Motor neuron (in vitro differentiated cells): ENCODE measurements at regions not wholly inside any gene's neighbourhood (a gene's known extent, or its start where the extent isn't known, plus 50 kb on each side); places are given as distances from the start of the nearest gene placed in this dataset.
A peak's percentile ranks its signal among the peaks of the same experiment; 100 is the strongest.
"Not testable (repeated sequence)": the region's sequence is repeated elsewhere in the genome, so short reads cannot be mapped to it uniquely, and the experiment has no call there.

Experiments
- ATAC-seq, 8 experiments: fragments of 200-7000 bp; cut with Tn5 transposase; replicated peaks in 6 of 8; 2 replicates each; pipeline ENCODE4 v1.8.0; 2021; ENCODE audit warnings: mild to moderate bottlenecking in 8 of 8, moderate library complexity in 8 of 8
- H3K27ac ChIP-seq, 2 donors: fragments of 250-450 bp; sonication (Bioruptor Pico); 2 replicates each; pipeline ENCODE4 v1.9.0; 2021; ENCODE audit warnings: antibody characterized with exemption in 2 of 2, mild to moderate bottlenecking in 2 of 2, moderate library complexity in 1 of 2
- H3K4me1 ChIP-seq, 2 donors: fragments of 250-450 bp; sonication (Bioruptor Pico); replicated peaks in 1 of 2; 2 replicates each; pipeline ENCODE4 v1.6.1; 2021; ENCODE audit warnings: antibody characterized with exemption in 2 of 2, mild to moderate bottlenecking in 2 of 2, moderate library complexity in 1 of 2
- H3K4me3 ChIP-seq, 5 donors: fragments of 250-450 bp; sonication (Bioruptor Pico); 2 replicates each; pipeline ENCODE4 v1.9.0; 2021; ENCODE audit warnings: antibody characterized with exemption in 5 of 5, mild to moderate bottlenecking in 5 of 5, moderate library complexity in 4 of 5
- WGBS, 10 experiments: fragments of 450-650 bp; shearing (Covaris generic); methylation state at CpG; one replicate each; pipeline ENCODE4 v1.0.0; 2022; 5-methylcytosine and 5-hydroxymethylcytosine counted together
- in situ Hi-C, 9 experiments: fragments of 400-800 bp; cut with MboI; loops; one replicate each; pipeline ENCODE4 v1.15.0; 2021; ENCODE audit warnings: low sequenced_read_pairs in 9 of 9, low pct_unique_long_range_greater_than_20kb in 2 of 9; ENCODE audit not compliant: unreplicated experiment in 9 of 9

- Histone ChIP-seq H3K4me1 (peaks cover 16 to 21% of the 10 kb centered on the region in 2 donors), H3K27ac (peak overlapping the region; percentile 35 to 70), H3K4me3 (no peak overlapping the region)
- 20 to 92% (median 58%) methylated on average over 1 to 4 of the region's 7 CpGs; no CpG with 5 or more reads in 3 of the 10 experiments for WGBS, 10 experiments
- ATAC-seq: peak in 5 of 8 experiments; percentile 36 to 52 (median 45)
- in situ Hi-C loops: loop anchor here in 3 of 9 experiments (10.0 to 25.0 kb wide), 4 partner anchors 106 to 531 kb away; partner anchors contain the start of gene MFGE8 (in 1 of the 3)
Measured at GRCh38 chr15:89018207-89018606, 70.0 kb upstream of the ABHD2 start.

- 0 to 100% (median 80%) methylated on average over 1 to 2 of the region's 3 CpGs; no CpG with 5 or more reads in 3 of the 10 experiments for WGBS, 10 experiments
- in situ Hi-C loops: loop anchor here in 3 of 9 experiments (10.0 to 25.0 kb wide), 4 partner anchors 107 to 532 kb away; partner anchors contain the start of gene MFGE8 (in 1 of the 3)
- peaks cover 16 to 21% of the 10 kb centered on the region in 2 donors for H3K4me1 ChIP-seq
- no peak for ATAC-seq
- no peak overlapping the region for H3K27ac ChIP-seq
- no peak overlapping the region for H3K4me3 ChIP-seq
Measured at GRCh38 chr15:89019436-89019835, 68.8 kb upstream of the ABHD2 start.

- in situ Hi-C loops: loop anchor here in 3 of 9 experiments (25.0 kb wide), 3 partner anchors 109 to 534 kb away; partner anchors contain the start of gene MFGE8 (in 1 of the 3)
- Histone ChIP-seq H3K27ac (no peak overlapping the region), H3K4me1 (peaks cover 15 to 20% of the 10 kb centered on the region in 2 donors), H3K4me3 (no peak overlapping the region)
- ATAC-seq: no peak
- 0 to 100% (median 61%) methylated on average over 1 to 2 of the region's 2 CpGs; no CpG with 5 or more reads in 3 of the 10 experiments for WGBS, 10 experiments
Measured at GRCh38 chr15:89021224-89021623, 67.0 kb upstream of the ABHD2 start.

- WGBS, 10 experiments: 17 to 100% (median 70%) methylated on average over 1 to 4 of the region's 8 CpGs; no CpG with 5 or more reads in 5 of the 10 experiments
- not testable (repeated sequence) for H3K4me3 ChIP-seq, ATAC-seq, H3K27ac ChIP-seq
- in situ Hi-C loops: loop anchor here in 3 of 9 experiments (25.0 kb wide), 3 partner anchors 110 to 535 kb away; partner anchors contain the start of gene MFGE8 (in 1 of the 3)
- peaks cover 9 to 14% of the 10 kb centered on the region in 2 donors for H3K4me1 ChIP-seq
Measured at GRCh38 chr15:89021886-89022285, 66.4 kb upstream of the ABHD2 start.

- ATAC-seq: no peak
- Histone ChIP-seq H3K4me3 (no peak overlapping the region), H3K4me1 (peaks cover 0 to under 1% of the 10 kb centered on the region in 2 donors), H3K27ac (no peak overlapping the region)
- in situ Hi-C loops: loop anchor here in 3 of 9 experiments (25.0 kb wide), 3 partner anchors 111 to 536 kb away; partner anchors contain the start of gene MFGE8 (in 1 of the 3)
- WGBS, 10 experiments: 17 to 100% (median 67%) methylated on average over 1 to 8 of the region's 8 CpGs
Measured at GRCh38 chr15:89023311-89023961, 64.8 kb upstream of the ABHD2 start.

GRCh38 chr15:89024418-89024817 is 63.8 kb upstream of the ABHD2 start:
- no peak overlapping the region for H3K4me3 ChIP-seq
- ATAC-seq: no peak
- H3K27ac ChIP-seq: no peak overlapping the region
- in situ Hi-C loops: loop anchor here in 3 of 9 experiments (25.0 kb wide), 3 partner anchors 112 to 537 kb away; partner anchors contain the start of gene MFGE8 (in 1 of the 3)
- WGBS, 10 experiments: 42 to 90% (median 63%) methylated on average over 2 of the region's 2 CpGs; no CpG with 5 or more reads in 1 of the 10 experiments
- H3K4me1 ChIP-seq: no peaks in the 10 kb centered on the region

GRCh38 chr15:89026167-89026566 is 62.1 kb upstream of the ABHD2 start:
- ATAC-seq: no peak
- Histone ChIP-seq H3K27ac (no peak overlapping the region), H3K4me3 (no peak overlapping the region), H3K4me1 (no peaks in the 10 kb centered on the region)
- in situ Hi-C loops: no loop called here

GRCh38 chr15:89028036-89028435 is 60.2 kb upstream of the ABHD2 start:
- ATAC-seq: no peak
- Histone ChIP-seq H3K4me1 (no peaks in the 10 kb centered on the region), H3K4me3 (no peak overlapping the region), H3K27ac (no peak overlapping the region)
- whole genome bisulfite sequencing, 10 experiments: 18 to 100% (median 83%) methylated on average over 2 to 6 of the region's 7 CpGs
- in situ Hi-C loops: no loop called here

GRCh38 chr15:89030311-89030710 is 57.9 kb upstream of the ABHD2 start:
- H3K4me3 ChIP-seq: no peak overlapping the region
- no peak overlapping the region for H3K27ac ChIP-seq
- in situ Hi-C loops: no loop called here
- whole genome bisulfite sequencing, 10 experiments: 31 to 93% (median 80%) methylated on average over 2 to 3 of the region's 3 CpGs
- H3K4me1 ChIP-seq: no peaks in the 10 kb centered on the region
- peak in 2 of 8 experiments; percentile 95 to 97 for ATAC-seq

- in situ Hi-C loops, H3K4me1 ChIP-seq, H3K4me3 ChIP-seq, ATAC-seq, H3K27ac ChIP-seq: not testable (repeated sequence)
- 14 to 100% (median 92%) methylated on average over 1 to 11 of the region's 47 CpGs; no CpG with 5 or more reads in 5 of the 10 experiments for WGBS, 10 experiments
Measured at GRCh38 chr15:89031637-89032285, 56.5 kb upstream of the ABHD2 start.

- no peaks in the 10 kb centered on the region for H3K4me1 ChIP-seq
- no peak overlapping the region for H3K27ac ChIP-seq
- in situ Hi-C loops: no loop called here
- no peak overlapping the region for H3K4me3 ChIP-seq
- whole genome bisulfite sequencing, 10 experiments: 17 to 87% (median 70%) methylated on average over 2 to 4 of the region's 4 CpGs
- ATAC-seq: peak in 2 of 8 experiments; percentile 29 to 42
Measured at GRCh38 chr15:89034305-89034704, 54.0 kb upstream of the ABHD2 start.

- in situ Hi-C loops: no loop called here
- no peak for ATAC-seq
- Histone ChIP-seq H3K27ac (no peak overlapping the region), H3K4me3 (no peak overlapping the region), H3K4me1 (no peaks in the 10 kb centered on the region)
- WGBS, 10 experiments: 20 to 100% (median 69%) methylated on average over 1 to 2 of the region's 2 CpGs; no CpG with 5 or more reads in 2 of the 10 experiments
Measured at GRCh38 chr15:89035150-89035549, 53.1 kb upstream of the ABHD2 start.

GRCh38 chr15:89035658-89036057 is 52.6 kb upstream of the ABHD2 start:
- Histone ChIP-seq H3K27ac (no peak overlapping the region), H3K4me1 (no peaks in the 10 kb centered on the region), H3K4me3 (no peak overlapping the region)
- in situ Hi-C loops: no loop called here
- 0 to 86% (median 80%) methylated on average over 1 to 2 of the region's 2 CpGs; no CpG with 5 or more reads in 3 of the 10 experiments for WGBS, 10 experiments
- ATAC-seq: no peak
